ENCODE measurements at regions not wholly inside any gene's neighbourhood (a gene's known extent, or its start where the extent isn't known, plus 50 kb on each side); places are given as distances from the start of the nearest gene placed in this dataset.

- TF ChIP-seq CTCF (IDR thresholded peaks at IDR 0.05; ENCODE audit: insufficient read depth, low read depth, low read length) (no peak), EZH2 (IDR thresholded peaks at IDR 0.05; ENCODE audit: insufficient read depth, low read length) (no peak)
Observed at GRCh38 chr17:13128676-13129075, 110.8 kb upstream of the ELAC2 start.

Measured in astrocyte (in vitro differentiated cells and primary cell).